K562 (cell line): ENCODE measurements at regions not wholly inside any gene's neighbourhood (a gene's known extent, or its start where the extent isn't known, plus 50 kb on each side); places are given as distances from the start of the nearest gene placed in this dataset.

Experiments
- ATAC-seq: fragments of 200-7000 bp; cut with Tn5 transposase; 3 replicates; pipeline ENCODE4 v1.9.1; 2020; ENCODE audit warnings: moderate library complexity
- BruUV-seq: library from RNA; stranded (reverse); fragments of 400-500 nt; replicated peaks from 2 replicates; lab custom pipeline; 2021; lab: Mats Ljungman, UMichigan
- CTCF ChIA-PET: fragments of 300-600 bp; formaldehyde crosslinking; extraction: SDS; loops from one replicate; lab custom pipeline; 2021; ENCODE audit warnings: low intra/inter-chr PET ratio; lab: Yijun Ruan, JAX
- POLR2A ChIA-PET: fragments of 300-600, 350-650 bp; sonication (Branson Sonifier 250); formaldehyde crosslinking; extraction: SDS; loops from one replicate; lab custom pipeline; 2021; ENCODE audit warnings: antibody characterized with exemption, inconsistent platforms; lab: Yijun Ruan, JAX
- DNase-seq, 4 experiments: peaks; one replicate each; pipeline versions ENCODE4 v3.0.0 to v3.0.0-alpha.2; 2011 to 2018; ENCODE audit warnings: low spot score in 3 of 4, mixed read lengths in 3 of 4; ENCODE audit errors: extremely low read depth in 1 of 4
- FAIRE-seq: peaks from 2 replicates; lab custom pipeline; 2011; peaks lifted over from hg19 to GRCh38; lab: Jason Lieb, UNC
- H2AFZ ChIP-seq: 2 replicates; pipeline ENCODE4 v1.6.0; 2011; ENCODE audit warnings: low read depth, low read length, control low read depth, inconsistent platforms
- H3K27ac ChIP-seq: fragments of 200-600 bp; 3 replicates; pipeline ENCODE4 v1.8.0; 2011; ENCODE audit warnings: low read depth, mild to moderate bottlenecking, control low read depth, inconsistent platforms, low read length, moderate library complexity, mixed read lengths; ENCODE audit errors: extremely low read depth
- H3K27me3 ChIP-seq, 2 experiments: fragments of 300-600 bp in 1 of 2; 2 replicates in 1 of 2; 3 replicates in 1 of 2; pipeline versions ENCODE4 v1.6.0 to v1.8.0; 2011; ENCODE audit warnings: inconsistent platforms in 2 of 2, low read length in 2 of 2, mild to moderate bottlenecking in 1 of 2, mixed read lengths in 1 of 2, moderate library complexity in 1 of 2; ENCODE audit not compliant: control insufficient read depth in 2 of 2, insufficient read depth in 2 of 2
- H3K36me3 ChIP-seq: fragments of 300-600 bp; 3 replicates; pipeline ENCODE4 v1.8.0; 2011; ENCODE audit warnings: mild to moderate bottlenecking, low read length, inconsistent platforms; ENCODE audit not compliant: control insufficient read depth, insufficient read depth
- H3K4me1 ChIP-seq, 2 experiments: fragments of 200-600 bp in 1 of 2; replicated peaks in 1 of 2; 2 replicates in 1 of 2; 3 replicates in 1 of 2; pipeline versions ENCODE4 v1.5.1 to v1.8.0; 2011; ENCODE audit warnings: inconsistent platforms in 2 of 2, low read length in 2 of 2, mild to moderate bottlenecking in 1 of 2, mixed read lengths in 1 of 2, moderate library complexity in 1 of 2; ENCODE audit not compliant: control insufficient read depth in 2 of 2, insufficient read depth in 2 of 2
- H3K4me2 ChIP-seq: 2 replicates; pipeline ENCODE4 v1.6.1; 2011; ENCODE audit warnings: low read length, control low read depth, inconsistent platforms, mixed read lengths; ENCODE audit not compliant: insufficient read depth
- H3K4me3 ChIP-seq: fragments of 200-600 bp; sonication (generic), shearing (Covaris generic); 2 replicates; pipeline ENCODE4 v1.5.1; 2016; ENCODE audit warnings: control low read depth, inconsistent platforms
- H3K79me2 ChIP-seq: fragments of 200-600 bp; 3 replicates; pipeline ENCODE4 v1.8.0; 2011; ENCODE audit warnings: low read length, inconsistent platforms; ENCODE audit not compliant: control insufficient read depth, insufficient read depth
- H3K9ac ChIP-seq, 2 experiments: 2 replicates each; pipeline versions ENCODE4 v1.6.0 to v1.6.1; 2011; ENCODE audit warnings: low read depth in 2 of 2, low read length in 2 of 2, control low read depth in 1 of 2, inconsistent platforms in 1 of 2, mild to moderate bottlenecking in 1 of 2, mixed read lengths in 1 of 2; ENCODE audit not compliant: insufficient read depth in 1 of 2
- H3K9me1 ChIP-seq: one replicate; pipeline ENCODE4 v1.6.0; 2011; ENCODE audit warnings: inconsistent platforms, mild to moderate bottlenecking, low read length, moderate library complexity; ENCODE audit not compliant: control insufficient read depth, insufficient read depth
- H3K9me3 ChIP-seq: replicated peaks from 2 replicates; pipeline ENCODE4 v1.5.1; 2011; ENCODE audit warnings: low read depth, low read length, inconsistent platforms; ENCODE audit not compliant: control insufficient read depth, insufficient read depth
- H4K20me1 ChIP-seq: replicated peaks from 2 replicates; pipeline ENCODE4 v1.6.1; 2011; ENCODE audit warnings: low read length, inconsistent platforms, mixed read lengths; ENCODE audit not compliant: control insufficient read depth, insufficient read depth
- C11orf30 ChIP-seq: fragments of 450-650 bp; IDR thresholded peaks from 2 replicates; pipeline ENCODE4 v1.6.1; 2016; ENCODE audit warnings: low read depth, mild to moderate bottlenecking
- CBX5 ChIP-seq: IDR thresholded peaks from 2 replicates; pipeline ENCODE4 v1.6.1; 2014; ENCODE audit warnings: low read depth, borderline replicate concordance
- HOXB6 ChIP-seq: fragments of 250-450 bp; sonication (Bioruptor Pico); IDR thresholded peaks from 2 replicates; pipeline ENCODE4 v1.5.1; 2022; ENCODE audit warnings: mild to moderate bottlenecking, borderline replicate concordance
- MLX ChIP-seq, 2 experiments: fragments of 450-650 bp in 1 of 2; sonication (generic) in 1 of 2; formaldehyde crosslinking; conservative IDR thresholded peaks; 2 replicates each; pipeline versions ENCODE4 v1.4.0 to v1.8.1; 2020 to 2022; ENCODE audit warnings: mild to moderate bottlenecking in 1 of 2, missing genetic modification reagents in 1 of 2
- ZC3H11A ChIP-seq: IDR thresholded peaks from 2 replicates; pipeline ENCODE4 v1.6.1; 2012; ENCODE audit warnings: low read depth, low read length, improper control_type of control experiment
- ZNF408 ChIP-seq: fragments of 250-450 bp; sonication (Bioruptor Pico); IDR thresholded peaks from 2 replicates; pipeline ENCODE4 v1.4.0; 2020; ENCODE audit warnings: low read depth, mild to moderate bottlenecking, moderate library complexity
- WGBS: fragments of 100-300 bp; shearing (Covaris generic); methylation state at CpG from one replicate; pipeline ENCODE4 v1.1.6; 2016; ENCODE audit warnings: low coverage, mixed read lengths; ENCODE audit not compliant: insufficient coverage; ENCODE audit errors: missing lambda C conversion rate; 5-methylcytosine and 5-hydroxymethylcytosine counted together
- in situ Hi-C: fragments of 300-500 bp; cut with MboI; formaldehyde crosslinking; loops from 4 replicates; pipeline ENCODE4 v1.15.0; 2018; ENCODE audit warnings: inconsistent platforms, mixed read lengths
- intact Hi-C: fragments of 100-400 bp; cut with micrococcal nuclease; formaldehyde crosslinking; loops from 2 replicates; pipeline ENCODE4 v1.14.2; 2022
- TF ChIP-seq, protein P1 (sequence below): fragments of 150-350 bp; IDR thresholded peaks from 2 replicates; pipeline ENCODE4 v1.6.1; 2014; ENCODE audit warnings: low read depth, mild to moderate bottlenecking, low read length, borderline replicate concordance
- TF ChIP-seq, protein P2 (sequence below): fragments of 450-650 bp; conservative IDR thresholded peaks from 2 replicates; pipeline ENCODE4 v1.6.1; 2016; ENCODE audit warnings: missing genetic modification characterization, low read depth, mild to moderate bottlenecking, control low read depth, missing compliant biosample characterization

- 59% methylated on average over 7 of the region's 7 CpGs for WGBS
- Histone ChIP-seq H3K27me3 (no peaks in the 10 kb centered on the region), H3K27ac (no peak overlapping the region), H2AFZ (no peak overlapping the region), H3K79me2 (no peaks in the 10 kb centered on the region), H3K9me3 (no peaks in the 10 kb centered on the region), H3K4me3 (no peak overlapping the region), H3K36me3 (no peaks in the 10 kb centered on the region), H3K4me2 (no peak overlapping the region), H3K9ac (no peak overlapping the region), H4K20me1 (no peaks in the 10 kb centered on the region), H3K9me1 (no peaks in the 10 kb centered on the region), H3K4me1 (no peaks in the 10 kb centered on the region)
- ATAC-seq, result no peak
- no peak for FAIRE-seq
- TF ChIP-seq ZNF408 (CRISPR knock-in tag), result no peak
- no peak for TF ChIP-seq ZC3H11A
- no peak for TF ChIP-seq HOXB6 (CRISPR knock-in tag)
- TF ChIP-seq, protein P1, sequence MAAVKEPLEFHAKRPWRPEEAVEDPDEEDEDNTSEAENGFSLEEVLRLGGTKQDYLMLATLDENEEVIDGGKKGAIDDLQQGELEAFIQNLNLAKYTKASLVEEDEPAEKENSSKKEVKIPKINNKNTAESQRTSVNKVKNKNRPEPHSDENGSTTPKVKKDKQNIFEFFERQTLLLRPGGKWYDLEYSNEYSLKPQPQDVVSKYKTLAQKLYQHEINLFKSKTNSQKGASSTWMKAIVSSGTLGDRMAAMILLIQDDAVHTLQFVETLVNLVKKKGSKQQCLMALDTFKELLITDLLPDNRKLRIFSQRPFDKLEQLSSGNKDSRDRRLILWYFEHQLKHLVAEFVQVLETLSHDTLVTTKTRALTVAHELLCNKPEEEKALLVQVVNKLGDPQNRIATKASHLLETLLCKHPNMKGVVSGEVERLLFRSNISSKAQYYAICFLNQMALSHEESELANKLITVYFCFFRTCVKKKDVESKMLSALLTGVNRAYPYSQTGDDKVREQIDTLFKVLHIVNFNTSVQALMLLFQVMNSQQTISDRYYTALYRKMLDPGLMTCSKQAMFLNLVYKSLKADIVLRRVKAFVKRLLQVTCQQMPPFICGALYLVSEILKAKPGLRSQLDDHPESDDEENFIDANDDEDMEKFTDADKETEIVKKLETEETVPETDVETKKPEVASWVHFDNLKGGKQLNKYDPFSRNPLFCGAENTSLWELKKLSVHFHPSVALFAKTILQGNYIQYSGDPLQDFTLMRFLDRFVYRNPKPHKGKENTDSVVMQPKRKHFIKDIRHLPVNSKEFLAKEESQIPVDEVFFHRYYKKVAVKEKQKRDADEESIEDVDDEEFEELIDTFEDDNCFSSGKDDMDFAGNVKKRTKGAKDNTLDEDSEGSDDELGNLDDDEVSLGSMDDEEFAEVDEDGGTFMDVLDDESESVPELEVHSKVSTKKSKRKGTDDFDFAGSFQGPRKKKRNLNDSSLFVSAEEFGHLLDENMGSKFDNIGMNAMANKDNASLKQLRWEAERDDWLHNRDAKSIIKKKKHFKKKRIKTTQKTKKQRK, result no peak
- TF ChIP-seq C11orf30, result no peak
- TF ChIP-seq, protein P2, sequence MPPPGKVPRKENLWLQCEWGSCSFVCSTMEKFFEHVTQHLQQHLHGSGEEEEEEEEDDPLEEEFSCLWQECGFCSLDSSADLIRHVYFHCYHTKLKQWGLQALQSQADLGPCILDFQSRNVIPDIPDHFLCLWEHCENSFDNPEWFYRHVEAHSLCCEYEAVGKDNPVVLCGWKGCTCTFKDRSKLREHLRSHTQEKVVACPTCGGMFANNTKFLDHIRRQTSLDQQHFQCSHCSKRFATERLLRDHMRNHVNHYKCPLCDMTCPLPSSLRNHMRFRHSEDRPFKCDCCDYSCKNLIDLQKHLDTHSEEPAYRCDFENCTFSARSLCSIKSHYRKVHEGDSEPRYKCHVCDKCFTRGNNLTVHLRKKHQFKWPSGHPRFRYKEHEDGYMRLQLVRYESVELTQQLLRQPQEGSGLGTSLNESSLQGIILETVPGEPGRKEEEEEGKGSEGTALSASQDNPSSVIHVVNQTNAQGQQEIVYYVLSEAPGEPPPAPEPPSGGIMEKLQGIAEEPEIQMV (tag), result no peak
- no peak for TF ChIP-seq MLX (CRISPR knock-in tag; conservative IDR thresholded peaks at IDR 0.05)
- no peak for TF ChIP-seq CBX5
- ChIA-PET CTCF (no interaction called here), POLR2A (interaction anchor here (1.5 kb wide), 1 partner anchor 10 kb away, joined by 5 read pairs; no protein-coding TSS in a partner anchor)
- in situ Hi-C loops, result no loop called here
- intact Hi-C loops, result no loop called here
- DNase-seq, result no peak
- no TSS peak for BruUV-seq
Measured at GRCh38 chr11:16527525-16528246, 171.3 kb upstream of the SOX6 start.
